Spleen (tissue), 11 donors: ENCODE measurements at regions not wholly inside any gene's neighbourhood (a gene's known extent, or its start where the extent isn't known, plus 50 kb on each side); places are given as distances from the start of the nearest gene placed in this dataset.

Experiments used
- DNase-seq: peaks from one replicate; pipeline ENCODE4 v3.0.0-alpha.2; 2020
- H3K27ac ChIP-seq, 8 donors: fragments of 200-600 bp; sonication (generic) in 7 of 8; 1 replicate in 4 of 8; 2 replicates in 4 of 8; pipeline versions ENCODE4 v1.5.0 to v1.8.0; 2016 to 2021; ENCODE audit warnings: inconsistent platforms in 4 of 8, mild to moderate bottlenecking in 4 of 8, moderate library complexity in 1 of 8
- H3K27me3 ChIP-seq, 7 donors: fragments of 200-600 bp; sonication (generic) in 6 of 7; replicated peaks in 1 of 7; 1 replicate in 4 of 7; 2 replicates in 3 of 7; pipeline versions ENCODE4 v1.5.0 to v1.8.0; 2016 to 2021; ENCODE audit warnings: inconsistent platforms in 3 of 7, mild to moderate bottlenecking in 1 of 7
- H3K36me3 ChIP-seq, 6 donors: fragments of 200-600 bp; sonication (generic) in 5 of 6; 1 replicate in 4 of 6; 2 replicates in 2 of 6; pipeline versions ENCODE4 v1.5.0 to v1.8.0; 2016 to 2021; ENCODE audit warnings: inconsistent platforms in 2 of 6
- H3K4me1 ChIP-seq, 6 donors: fragments of 200-600 bp; sonication (generic) in 5 of 6; 1 replicate in 3 of 6; 2 replicates in 3 of 6; pipeline versions ENCODE4 v1.5.0 to v1.8.0; 2016 to 2021; ENCODE audit warnings: inconsistent platforms in 3 of 6
- H3K4me3 ChIP-seq, 8 donors: fragments of 200-600 bp; sonication (generic) in 7 of 8; 1 replicate in 4 of 8; 2 replicates in 4 of 8; pipeline versions ENCODE4 v1.5.0 to v1.8.0; 2016 to 2021; ENCODE audit warnings: inconsistent platforms in 4 of 8, mild to moderate bottlenecking in 4 of 8, moderate library complexity in 2 of 8
- H3K9me3 ChIP-seq, 8 donors: fragments of 200-600 bp; sonication (generic) in 7 of 8; 1 replicate in 4 of 8; 2 replicates in 4 of 8; pipeline versions ENCODE4 v1.5.0 to v1.8.0; 2016 to 2021; ENCODE audit warnings: inconsistent platforms in 4 of 8
- POLR2A ChIP-seq, 3 donors: fragments of 450-650 bp; IDR thresholded peaks; one replicate each; pipeline ENCODE4 v1.5.1; 2017; ENCODE audit warnings: antibody characterized with exemption in 3 of 3, mild to moderate bottlenecking in 1 of 3
- POLR2AphosphoS5 ChIP-seq, 3 donors: sonication (generic); formaldehyde crosslinking; IDR thresholded peaks; one replicate each; pipeline ENCODE4 v1.5.1; 2017; ENCODE audit warnings: antibody characterized with exemption in 3 of 3
- WGBS, 5 donors: extraction: QIAGEN DNeasy Blood & Tissue Kit in 3 of 5; methylation state at CpG; one replicate each; pipeline versions ENCODE4 v1.1.5 to v1.1.7; 2013 to 2018; 5-methylcytosine and 5-hydroxymethylcytosine counted together
- intact Hi-C: fragments of 100-400 bp; cut with DNase I; formaldehyde crosslinking; loops from one replicate; pipeline ENCODE4 v1.15.0; 2023; ENCODE audit warnings: low total_unique reads
- TF ChIP-seq, protein P1 (sequence below), 11 experiments: fragments of 200-600 bp in 7 of 11; fragments of 450-650 bp in 4 of 11; sonication (generic) in 4 of 11; IDR thresholded peaks in 8 of 11; conservative IDR thresholded peaks in 3 of 11; 1 replicate in 7 of 11; 2 replicates in 4 of 11; pipeline versions ENCODE4 v1.4.0 to v1.8.0; 2016 to 2021; ENCODE audit warnings: antibody characterized with exemption in 11 of 11, inconsistent platforms in 4 of 11, mild to moderate bottlenecking in 1 of 11
- donor health status: healthy with polysubstance abuse.
- donor health status: DM: no; HTN: no; CAD: no; lungs with moderate emphysema.
- donor health status: DM: no; HTN: no; CAD: no.
- donor health status: Bipolar disorder and iron deficiency.
- donor health status: healthy.
- donor health status: DM: no; HTN: no; CAD: no.
- donor health status: DM: yes; HTN: yes; CAD: no.

DNA sequence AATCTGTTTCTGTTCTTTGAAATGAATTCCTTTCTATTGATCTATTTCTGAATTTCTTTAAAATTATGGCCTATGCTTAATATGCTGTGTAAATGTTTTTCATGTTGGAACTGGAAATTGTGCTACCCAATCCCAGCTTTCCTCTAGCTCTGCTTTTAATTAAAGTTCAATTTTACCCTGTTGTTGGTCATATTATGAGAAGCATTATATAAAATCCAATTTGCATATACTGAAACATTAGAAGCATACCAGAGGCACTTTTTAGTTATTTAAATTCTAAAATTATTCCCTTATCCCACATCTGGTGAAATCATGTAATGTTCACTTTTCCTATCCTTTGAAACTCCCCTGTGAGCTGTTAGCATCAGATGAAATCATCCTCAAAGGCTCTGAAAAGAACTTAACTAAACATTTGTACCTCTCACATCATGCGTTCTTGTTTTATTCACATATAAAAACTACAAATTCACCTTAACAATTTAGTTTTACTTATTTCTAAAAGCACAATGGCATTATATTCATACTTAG lies 160.6 kb upstream of the COL21A1 start:
- H3K4me1 ChIP-seq = no peaks in the 10 kb centered on the region
- TF ChIP-seq, protein P1, sequence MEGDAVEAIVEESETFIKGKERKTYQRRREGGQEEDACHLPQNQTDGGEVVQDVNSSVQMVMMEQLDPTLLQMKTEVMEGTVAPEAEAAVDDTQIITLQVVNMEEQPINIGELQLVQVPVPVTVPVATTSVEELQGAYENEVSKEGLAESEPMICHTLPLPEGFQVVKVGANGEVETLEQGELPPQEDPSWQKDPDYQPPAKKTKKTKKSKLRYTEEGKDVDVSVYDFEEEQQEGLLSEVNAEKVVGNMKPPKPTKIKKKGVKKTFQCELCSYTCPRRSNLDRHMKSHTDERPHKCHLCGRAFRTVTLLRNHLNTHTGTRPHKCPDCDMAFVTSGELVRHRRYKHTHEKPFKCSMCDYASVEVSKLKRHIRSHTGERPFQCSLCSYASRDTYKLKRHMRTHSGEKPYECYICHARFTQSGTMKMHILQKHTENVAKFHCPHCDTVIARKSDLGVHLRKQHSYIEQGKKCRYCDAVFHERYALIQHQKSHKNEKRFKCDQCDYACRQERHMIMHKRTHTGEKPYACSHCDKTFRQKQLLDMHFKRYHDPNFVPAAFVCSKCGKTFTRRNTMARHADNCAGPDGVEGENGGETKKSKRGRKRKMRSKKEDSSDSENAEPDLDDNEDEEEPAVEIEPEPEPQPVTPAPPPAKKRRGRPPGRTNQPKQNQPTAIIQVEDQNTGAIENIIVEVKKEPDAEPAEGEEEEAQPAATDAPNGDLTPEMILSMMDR (IDR thresholded peaks at IDR 0.05 in 8 of 11, conservative IDR thresholded peaks at IDR 0.05 in 3 of 11) = no peak
- TF ChIP-seq POLR2A (IDR thresholded peaks at IDR 0.05) (no peak), POLR2AphosphoS5 (IDR thresholded peaks at IDR 0.05) (no peak)
- WGBS, 5 donors = 82 to 96% (median 93%) methylated on average over 1 of the region's 1 CpG
- no peaks in the 10 kb centered on the region for H3K9me3 ChIP-seq
- no peaks in the 10 kb centered on the region for H3K27me3 ChIP-seq
- H3K27ac ChIP-seq = no peak overlapping the region
- intact Hi-C loops = no loop called here
- no peaks in the 10 kb centered on the region for H3K36me3 ChIP-seq
- no peak overlapping the region for H3K4me3 ChIP-seq
- no peak for DNase-seq

DNA sequence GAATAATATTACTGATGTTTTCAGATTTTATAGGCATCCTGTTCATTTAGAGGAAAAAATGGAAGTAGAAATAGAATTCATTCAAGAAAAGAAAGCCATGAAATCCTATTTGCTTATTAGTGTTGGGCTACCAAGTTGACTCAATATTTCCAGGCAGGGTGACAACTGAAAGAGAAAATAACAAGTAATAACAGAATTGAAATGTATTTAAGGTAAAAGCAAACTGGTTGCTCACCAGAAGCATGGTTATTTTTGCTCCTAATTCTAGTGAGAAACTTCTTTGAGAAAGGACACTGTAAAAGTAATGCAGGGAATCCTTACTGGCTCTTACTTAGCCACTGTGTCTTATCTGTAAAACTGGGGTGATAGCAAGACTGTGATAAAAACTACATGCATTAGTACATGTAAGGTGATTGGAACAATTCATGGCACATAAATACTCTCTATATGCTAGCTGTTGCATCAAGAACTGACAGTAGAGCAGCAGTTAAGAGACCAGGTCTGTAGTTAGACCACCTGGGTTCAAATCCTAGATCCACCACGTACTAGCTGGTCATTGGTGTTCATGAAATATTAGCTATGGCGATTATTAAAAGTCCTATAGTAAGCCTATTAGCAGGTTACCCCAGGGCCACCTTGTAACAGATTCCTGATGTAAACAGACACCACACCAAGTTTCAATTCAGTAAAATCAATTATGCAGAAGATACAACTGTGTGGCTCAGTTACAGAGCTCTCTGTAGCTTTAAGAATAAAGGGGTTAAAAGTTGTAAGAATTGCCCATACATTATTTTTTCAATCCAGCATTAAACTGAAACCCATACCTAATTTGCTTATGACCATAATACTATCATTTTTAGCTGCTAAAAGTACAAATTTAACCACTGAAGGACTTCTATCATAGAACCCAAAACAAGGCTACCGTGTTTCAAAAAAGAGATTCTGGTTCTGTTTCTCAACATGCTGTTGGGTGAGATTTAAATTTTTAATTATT lies 159.2 kb upstream of the COL21A1 start:
- no peaks in the 10 kb centered on the region for H3K27me3 ChIP-seq
- intact Hi-C loops = no loop called here
- H3K27ac ChIP-seq = no peak overlapping the region
- H3K4me1 ChIP-seq = no peaks in the 10 kb centered on the region
- 85 to 93% (median 87%) methylated on average over 3 of the region's 3 CpGs for WGBS, 5 donors
- peaks cover 0 to 10% (median 5%) of the 10 kb centered on the region in 8 donors for H3K9me3 ChIP-seq
- DNase-seq = no peak
- no peak for TF ChIP-seq POLR2AphosphoS5 (IDR thresholded peaks at IDR 0.05)
- H3K4me3 ChIP-seq = no peak overlapping the region
- H3K36me3 ChIP-seq = no peaks in the 10 kb centered on the region

DNA sequence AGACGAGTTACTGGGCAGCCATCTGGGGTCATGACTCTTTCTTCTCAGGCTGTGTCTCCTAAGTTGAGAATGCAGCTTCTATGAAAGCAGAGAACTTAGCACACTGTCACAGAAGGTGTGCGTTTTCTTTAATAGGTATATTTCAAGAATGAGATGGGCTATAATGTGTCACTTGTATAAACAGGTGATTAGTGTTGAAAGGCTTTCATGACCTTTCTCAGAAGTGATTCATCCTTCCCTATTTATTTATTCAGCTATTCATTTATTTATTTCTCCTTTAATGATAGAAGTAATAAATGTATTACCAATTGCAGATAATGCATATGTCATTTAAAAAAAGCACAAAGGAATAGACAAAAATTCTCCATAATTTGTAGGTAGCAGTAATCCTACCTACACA lies 157.2 kb upstream of the COL21A1 start:
- intact Hi-C loops = no loop called here
- H3K27me3 ChIP-seq = no peaks in the 10 kb centered on the region

DNA sequence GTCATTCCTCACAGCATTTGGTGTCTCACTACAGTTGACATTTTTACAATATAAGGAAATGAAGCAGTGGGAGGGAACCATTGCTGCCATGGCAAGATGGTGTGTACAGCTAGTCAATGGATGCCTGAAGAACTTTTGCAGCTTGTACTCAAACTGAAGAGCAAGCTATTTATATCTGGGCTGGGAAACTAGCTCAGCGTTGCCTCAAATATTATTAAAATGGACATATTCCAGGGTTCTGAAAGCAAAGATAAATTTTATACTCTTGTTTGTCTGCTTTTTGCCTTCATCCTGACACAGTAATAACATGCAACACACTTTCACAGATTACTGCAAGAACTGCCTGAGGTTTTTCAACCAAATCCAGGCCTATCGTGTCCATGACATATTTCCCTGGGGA lies 156.4 kb upstream of the COL21A1 start:
- WGBS, 5 donors = 69 to 87% (median 79%) methylated on average over 2 of the region's 2 CpGs
- Histone ChIP-seq H3K27ac (no peak overlapping the region), H3K9me3 (peaks cover 0 to 16% (median 8%) of the 10 kb centered on the region in 8 donors)

More for the DNA sequence above, 157.2 kb upstream of the COL21A1 start:
- Histone ChIP-seq H3K4me1 (no peaks in the 10 kb centered on the region), H3K9me3 (peaks cover 0 to 16% (median 8%) of the 10 kb centered on the region in 8 donors), H3K36me3 (no peaks in the 10 kb centered on the region), H3K4me3 (no peak overlapping the region), H3K27ac (no peak overlapping the region)
- no peak for DNase-seq
- WGBS, 5 donors = 90 to 96% (median 93%) methylated on average over 2 of the region's 2 CpGs
- TF ChIP-seq POLR2AphosphoS5 (IDR thresholded peaks at IDR 0.05) = no peak
- no peak for TF ChIP-seq POLR2A (IDR thresholded peaks at IDR 0.05)
- TF ChIP-seq, protein P1 (IDR thresholded peaks at IDR 0.05 in 8 of 11, conservative IDR thresholded peaks at IDR 0.05 in 3 of 11) = no peak

More for the DNA sequence above, 156.4 kb upstream of the COL21A1 start:
- Histone ChIP-seq H3K36me3 (no peaks in the 10 kb centered on the region), H3K4me1 (no peaks in the 10 kb centered on the region), H3K4me3 (no peak overlapping the region), H3K27me3 (no peaks in the 10 kb centered on the region)
- no peak for DNase-seq
- intact Hi-C loops = no loop called here
- TF ChIP-seq, protein P1 (IDR thresholded peaks at IDR 0.05 in 8 of 11, conservative IDR thresholded peaks at IDR 0.05 in 3 of 11) = no peak
- no peak for TF ChIP-seq POLR2AphosphoS5 (IDR thresholded peaks at IDR 0.05)
- TF ChIP-seq POLR2A (IDR thresholded peaks at IDR 0.05) = no peak
